GM12892 (cell line): ENCODE measurements at regions not wholly inside any gene's neighbourhood (a gene's known extent, or its start where the extent isn't known, plus 50 kb on each side); places are given as distances from the start of the nearest gene placed in this dataset.

ENCODE experiments used
- POLR2A ChIP-seq: IDR thresholded peaks from 2 replicates; pipeline ENCODE4 v1.6.1; 2011; ENCODE audit warnings: low read depth, low read length, control low read depth
- POLR2AphosphoS5 ChIP-seq: IDR thresholded peaks from 2 replicates; pipeline ENCODE4 v1.6.1; 2011; ENCODE audit warnings: low read depth, low read length, control low read depth
- TAF1 ChIP-seq: IDR thresholded peaks from 2 replicates; pipeline ENCODE4 v1.6.1; 2011; ENCODE audit warnings: low read depth, mild to moderate bottlenecking, control low read depth, low read length, borderline replicate concordance

DNA sequence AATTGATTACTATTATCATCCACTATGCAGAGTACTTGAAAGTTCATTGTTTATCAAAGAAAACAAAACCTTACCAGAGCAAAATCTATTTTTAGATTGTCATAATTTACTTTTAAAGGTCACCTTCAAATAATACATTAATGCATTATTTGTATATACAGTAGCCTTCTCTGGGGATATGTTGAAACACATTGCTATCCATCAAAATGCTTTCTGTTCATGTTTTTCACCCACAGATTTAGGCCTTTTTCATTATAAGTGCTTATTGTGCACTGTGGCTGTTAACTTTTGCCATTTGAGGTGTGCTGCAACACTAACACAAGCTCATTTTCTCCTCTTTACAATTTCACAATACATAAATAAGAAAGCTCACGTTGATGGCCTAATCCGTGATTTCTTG, 74.1 kb upstream of the ANKRD50 start:
- TF ChIP-seq POLR2A = no peak
- TF ChIP-seq TAF1 = no peak
- TF ChIP-seq POLR2AphosphoS5 = no peak
